ENCODE measurements at regions not wholly inside any gene's neighbourhood (a gene's known extent, or its start where the extent isn't known, plus 50 kb on each side); places are given as distances from the start of the nearest gene placed in this dataset.
"Not testable (repeated sequence)": the region's sequence is repeated elsewhere in the genome, so short reads cannot be mapped to it uniquely, and the experiment has no call there.

DNA sequence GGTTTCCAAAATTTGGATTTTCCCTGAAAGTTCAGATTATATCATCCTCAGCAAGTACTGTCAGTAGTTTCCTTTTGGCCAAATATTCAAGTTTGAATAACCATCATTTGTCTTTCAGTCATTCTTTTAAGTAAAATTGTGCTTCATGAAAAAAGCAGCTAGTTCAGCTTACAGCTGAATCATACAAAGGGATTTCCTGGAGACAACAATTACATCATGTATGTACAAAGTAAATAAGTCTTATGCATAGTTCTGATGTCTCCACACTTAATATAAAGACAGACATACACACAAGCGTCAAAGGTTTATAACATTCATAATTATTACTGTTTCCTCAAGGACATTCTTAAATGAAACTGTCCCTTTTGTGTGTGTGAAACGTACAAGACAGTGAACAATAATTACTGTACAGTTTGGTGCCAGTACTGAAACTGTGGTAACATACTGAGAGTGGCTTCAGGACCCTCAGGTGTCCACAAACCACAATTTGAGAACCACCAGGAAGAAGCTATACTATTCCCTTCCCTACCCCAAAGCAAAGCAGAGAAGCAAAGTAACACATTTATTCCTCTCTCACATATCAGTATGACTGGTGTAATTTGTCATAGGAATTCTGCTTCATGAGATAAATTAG is 746.6 kb downstream of the TAF11L14 start:
- CTCF ChIA-PET = no interaction called here
- POLR2A ChIA-PET = no interaction called here
- H3K4me3 Mint-ChIP-seq = no peak overlapping the region
- no peak for DNase-seq
- no peaks in the 10 kb centered on the region for H3K27me3 Mint-ChIP-seq (ENCODE audit: low read depth)
- H3K36me3 Mint-ChIP-seq (ENCODE audit: low read depth) = no peaks in the 10 kb centered on the region
- H3K4me1 Mint-ChIP-seq (ENCODE audit: low read depth) = no peaks in the 10 kb centered on the region
- H3K9me3 Mint-ChIP-seq (ENCODE audit: insufficient read depth) = peaks cover 4% of the 10 kb centered on the region
- no peak for ATAC-seq
- H3K27ac Mint-ChIP-seq = no peak overlapping the region

DNA sequence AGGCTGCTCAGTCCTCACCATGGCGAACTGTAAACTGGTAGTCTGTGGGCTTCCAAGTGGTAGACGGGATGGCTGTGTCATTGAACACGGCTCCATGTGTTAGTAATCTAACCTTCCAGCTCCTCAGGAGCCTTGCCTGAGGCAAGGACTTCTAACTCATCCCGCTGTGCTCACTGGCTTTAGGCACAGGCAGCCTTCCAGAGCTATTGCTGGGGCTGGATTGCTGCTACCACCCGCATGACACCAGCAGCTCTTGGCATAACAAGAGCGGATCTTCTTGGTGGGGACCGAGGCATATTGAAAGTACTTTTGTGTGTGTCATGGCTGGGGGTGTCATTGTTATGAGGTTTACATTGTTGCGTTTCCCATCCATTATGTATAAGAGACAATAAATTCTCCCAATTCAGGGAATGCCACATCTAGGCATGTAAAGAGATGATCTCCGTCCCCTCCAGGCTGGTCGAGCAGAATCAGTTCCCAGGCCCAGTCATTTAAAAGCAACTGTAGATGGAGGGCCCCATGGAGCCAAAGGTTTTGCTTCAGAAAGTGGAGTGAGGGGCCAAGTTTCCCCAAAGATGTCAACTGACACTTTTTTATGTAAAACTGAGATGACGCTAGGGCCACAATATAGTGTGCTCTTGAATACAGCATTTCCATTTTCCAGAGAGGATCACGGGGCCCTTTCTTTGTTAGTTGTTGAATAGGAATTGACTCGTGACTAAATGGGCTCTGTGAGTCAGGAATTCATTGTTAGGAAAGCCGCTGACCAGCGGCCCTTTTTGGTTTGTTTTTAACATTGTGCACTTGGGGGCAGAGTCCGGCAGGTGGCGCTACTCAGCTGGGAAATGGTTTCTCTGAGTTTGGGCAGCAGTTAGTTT is 759.5 kb downstream of the TAF11L14 start:
- ChIA-PET POLR2A (no interaction called here), CTCF (interaction anchor here (0.6 to 1.2 kb wide), 3 partner anchors 304 to 973 kb away, joined by 3 read pairs; no protein-coding TSS in a partner anchor)
- H3K4me1 Mint-ChIP-seq (ENCODE audit: low read depth) = no peaks in the 10 kb centered on the region
- H3K27me3 Mint-ChIP-seq (ENCODE audit: low read depth) = no peaks in the 10 kb centered on the region
- H3K27ac Mint-ChIP-seq = no peak overlapping the region
- DNase-seq (peak; percentile 49), ATAC-seq (no peak)
- H3K9me3 Mint-ChIP-seq (ENCODE audit: insufficient read depth) = no peaks in the 10 kb centered on the region
- H3K36me3 Mint-ChIP-seq (ENCODE audit: low read depth) = no peaks in the 10 kb centered on the region
- H3K4me3 Mint-ChIP-seq = no peak overlapping the region

DNA sequence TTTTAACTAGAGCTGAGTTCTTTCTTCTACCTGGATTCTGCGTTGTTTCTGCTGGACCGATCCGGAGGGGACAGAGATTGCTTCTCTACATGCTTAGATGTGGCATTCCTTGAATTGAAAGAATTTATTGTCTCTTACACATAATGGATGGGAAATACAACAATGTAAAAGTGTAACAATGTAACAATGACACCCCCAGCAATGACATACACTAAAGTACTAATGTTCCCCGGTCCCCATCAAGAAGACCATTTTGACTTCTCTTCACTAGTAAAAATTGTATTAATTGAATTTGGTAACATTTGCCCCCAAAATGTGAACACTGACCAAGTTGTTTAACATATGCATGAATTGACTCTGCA is 760.2 kb downstream of the TAF11L14 start:
- H3K4me3 Mint-ChIP-seq = no peak overlapping the region
- DNase-seq (no peak), ATAC-seq (no peak)
- no peaks in the 10 kb centered on the region for H3K27me3 Mint-ChIP-seq (ENCODE audit: low read depth)
- H3K9me3 Mint-ChIP-seq (ENCODE audit: insufficient read depth) = no peaks in the 10 kb centered on the region
- H3K36me3 Mint-ChIP-seq (ENCODE audit: low read depth) = no peaks in the 10 kb centered on the region
- ChIA-PET POLR2A (no interaction called here), CTCF (interaction anchor here (0.6 to 1.2 kb wide), 3 partner anchors 303 to 972 kb away, joined by 3 read pairs; no protein-coding TSS in a partner anchor)
- no peaks in the 10 kb centered on the region for H3K4me1 Mint-ChIP-seq (ENCODE audit: low read depth)
- no peak overlapping the region for H3K27ac Mint-ChIP-seq

DNA sequence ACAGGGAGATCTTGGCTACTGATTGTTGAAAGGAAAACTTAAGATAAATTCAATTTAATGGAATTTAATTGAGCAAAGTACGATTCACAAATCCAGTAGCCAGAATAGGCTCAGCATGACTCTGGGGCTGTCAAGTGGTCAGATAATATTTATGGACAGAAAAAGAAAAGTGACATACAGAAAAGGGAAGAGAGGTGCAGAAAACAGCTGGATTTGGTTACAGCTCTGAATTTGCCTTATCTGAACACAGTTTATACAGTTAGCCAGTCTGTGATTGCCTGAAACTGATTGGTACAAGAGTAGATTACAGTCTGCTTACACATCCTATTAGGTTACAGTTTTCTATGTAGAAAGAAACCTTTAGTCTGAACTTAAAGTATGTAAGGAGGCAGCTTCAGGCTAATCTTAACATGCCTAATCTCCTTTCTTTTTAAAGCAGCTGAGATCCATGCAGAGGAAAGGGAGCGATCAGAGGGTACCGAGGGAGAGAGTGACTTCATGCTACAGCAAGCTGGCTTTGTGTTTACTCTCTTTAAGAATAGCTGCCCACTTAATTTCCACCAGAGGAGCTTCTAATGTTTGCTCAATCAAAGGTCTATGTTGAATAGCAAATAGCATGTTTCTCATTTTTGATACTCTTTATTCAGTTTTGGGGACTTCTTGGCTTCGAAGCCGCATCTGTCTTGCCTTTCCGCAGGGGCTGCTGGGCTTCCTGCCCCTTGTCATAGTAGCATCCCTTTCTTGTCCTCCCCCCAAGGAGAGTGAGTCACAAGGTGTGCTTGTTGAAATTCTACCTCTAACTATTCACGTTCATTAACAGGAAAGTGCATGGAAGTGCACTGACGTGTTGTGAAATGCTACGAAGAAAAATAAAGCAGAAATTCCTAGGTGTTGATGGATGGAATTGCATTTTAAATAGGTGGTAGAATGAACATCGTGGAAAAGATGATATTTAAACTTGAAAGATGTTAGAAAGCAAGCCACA is 761.2 kb downstream of the TAF11L14 start:
- DNase-seq = no peak
- H3K9me3 Mint-ChIP-seq (ENCODE audit: insufficient read depth) = no peaks in the 10 kb centered on the region
- H3K27ac Mint-ChIP-seq = no peak overlapping the region
- no peaks in the 10 kb centered on the region for H3K27me3 Mint-ChIP-seq (ENCODE audit: low read depth)
- no peaks in the 10 kb centered on the region for H3K36me3 Mint-ChIP-seq (ENCODE audit: low read depth)
- H3K4me3 Mint-ChIP-seq = no peak overlapping the region
- H3K4me1 Mint-ChIP-seq (ENCODE audit: low read depth) = no peaks in the 10 kb centered on the region
- ChIA-PET CTCF (no interaction called here), POLR2A (no interaction called here)
- no peak for ATAC-seq

DNA sequence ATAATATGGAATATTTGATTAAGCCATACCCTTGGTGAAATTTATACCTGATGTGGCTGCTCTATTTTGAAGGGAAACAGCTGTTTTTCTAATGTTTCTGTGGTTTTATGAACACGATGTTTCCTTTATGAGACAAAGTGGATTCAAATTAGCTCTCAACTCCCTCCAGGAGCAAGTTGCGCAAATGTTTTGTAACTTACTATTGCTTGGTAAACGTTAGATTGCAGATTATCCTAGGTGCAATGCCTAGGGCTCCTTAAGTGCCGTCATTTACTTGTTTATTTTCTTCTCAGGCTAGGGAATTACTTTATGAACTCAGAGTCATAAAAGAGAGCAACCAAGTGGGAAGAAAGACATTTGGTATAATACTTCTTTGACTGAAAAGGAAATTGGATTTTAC is 763.1 kb downstream of the TAF11L14 start:
- no peaks in the 10 kb centered on the region for H3K4me1 Mint-ChIP-seq (ENCODE audit: low read depth)
- ATAC-seq = no peak
- ChIA-PET CTCF (no interaction called here), POLR2A (no interaction called here)
- H3K9me3 Mint-ChIP-seq (ENCODE audit: insufficient read depth) = no peaks in the 10 kb centered on the region
- no peaks in the 10 kb centered on the region for H3K36me3 Mint-ChIP-seq (ENCODE audit: low read depth)
- no peak overlapping the region for H3K27ac Mint-ChIP-seq
- H3K27me3 Mint-ChIP-seq (ENCODE audit: low read depth) = no peaks in the 10 kb centered on the region
- H3K4me3 Mint-ChIP-seq = no peak overlapping the region
- no peak for DNase-seq

DNA sequence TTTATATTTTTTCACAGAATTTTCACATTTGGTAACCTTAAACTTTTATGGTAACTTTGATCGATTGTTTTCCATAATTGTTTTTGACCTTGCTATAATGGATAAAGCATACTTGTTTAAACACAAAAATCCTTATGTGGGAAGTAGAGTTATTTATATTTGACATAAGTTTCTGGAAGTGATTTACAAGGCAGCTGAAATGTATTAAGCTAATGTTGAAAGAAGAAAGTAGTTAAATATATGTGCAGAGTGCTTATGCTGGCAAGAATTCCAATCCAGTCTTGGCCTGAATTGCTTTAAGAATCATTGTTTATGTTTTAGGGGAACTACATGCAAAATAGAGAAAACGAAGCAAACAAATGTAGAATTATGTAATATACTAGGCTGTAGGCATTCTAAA is 763.6 kb downstream of the TAF11L14 start:
- ATAC-seq (no peak), DNase-seq (no peak)
- Mint-ChIP-seq H3K4me1 (ENCODE audit: low read depth) (no peaks in the 10 kb centered on the region), H3K4me3 (no peak overlapping the region), H3K27me3 (ENCODE audit: low read depth) (no peaks in the 10 kb centered on the region), H3K36me3 (ENCODE audit: low read depth) (no peaks in the 10 kb centered on the region), H3K9me3 (ENCODE audit: insufficient read depth) (no peaks in the 10 kb centered on the region), H3K27ac (no peak overlapping the region)
- ChIA-PET POLR2A (no interaction called here), CTCF (no interaction called here)

DNA sequence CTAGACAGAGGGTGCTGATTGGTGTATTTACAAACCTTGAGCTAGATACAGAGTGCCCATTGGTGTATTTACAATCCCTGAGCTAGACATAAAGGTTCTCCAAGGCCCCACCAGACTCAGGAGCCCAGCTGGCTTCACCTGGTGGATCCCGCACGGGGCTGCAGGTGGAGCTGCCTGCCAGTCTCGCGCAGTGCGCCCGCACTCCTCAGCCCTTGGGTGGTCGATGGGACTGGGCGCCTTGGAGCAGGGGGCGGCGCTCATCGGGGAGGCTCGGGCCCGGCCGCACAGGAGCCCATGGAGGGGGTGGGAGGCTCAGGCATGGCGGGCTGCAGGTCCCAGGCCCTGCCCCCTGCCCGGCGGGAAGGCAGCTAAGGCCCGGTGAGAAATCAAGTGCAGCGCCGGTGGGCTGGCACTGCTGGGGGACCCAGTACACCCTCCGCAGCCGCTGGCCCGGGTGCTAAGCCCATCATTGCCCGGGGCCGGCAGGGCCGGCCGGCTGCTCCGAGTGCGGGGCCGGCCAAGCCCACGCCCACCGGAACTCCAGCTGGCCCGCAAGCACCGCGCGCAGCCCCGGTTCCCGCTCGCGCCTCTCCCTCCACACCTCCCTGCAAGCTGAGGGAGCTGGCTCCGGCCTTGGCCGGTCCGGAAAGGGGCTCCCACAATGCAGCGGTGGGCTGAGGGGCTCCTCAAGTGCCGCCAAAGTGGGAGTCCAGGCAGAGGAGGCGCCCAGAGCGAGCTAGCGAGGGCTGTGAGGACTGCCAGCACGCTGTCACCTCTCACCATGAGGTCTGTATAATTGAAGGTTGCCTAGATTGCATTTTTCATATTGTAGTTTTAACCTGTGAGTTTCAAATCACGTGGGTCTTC is 765.4 kb downstream of the TAF11L14 start:
- H3K9me3 Mint-ChIP-seq (ENCODE audit: insufficient read depth); H3K36me3 Mint-ChIP-seq (ENCODE audit: low read depth); DNase-seq; POLR2A ChIA-PET; ATAC-seq; CTCF ChIA-PET; H3K27me3 Mint-ChIP-seq (ENCODE audit: low read depth); H3K4me1 Mint-ChIP-seq (ENCODE audit: low read depth); H3K27ac Mint-ChIP-seq; H3K4me3 Mint-ChIP-seq: not testable (repeated sequence)

DNA sequence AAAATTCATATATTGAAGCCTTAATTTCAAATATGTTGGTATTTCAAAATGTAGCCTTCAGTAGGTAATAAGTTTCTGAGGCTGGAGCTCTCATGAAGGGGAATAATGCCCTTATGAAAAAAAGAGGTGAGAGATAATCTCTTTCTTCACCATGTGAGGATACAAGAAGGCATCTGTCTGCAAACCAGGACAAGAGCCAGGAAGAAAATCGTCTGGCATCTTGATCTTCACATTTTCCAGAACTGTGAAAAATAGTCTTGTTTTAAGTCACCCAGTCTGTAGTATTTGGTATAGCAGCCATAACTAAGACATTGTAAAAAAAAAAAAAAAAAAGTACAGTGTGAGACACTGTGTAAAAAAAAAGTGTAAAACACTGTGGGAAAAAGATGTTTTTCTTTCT is 768.9 kb downstream of the TAF11L14 start:
- Mint-ChIP-seq H3K4me1 (ENCODE audit: low read depth) (no peaks in the 10 kb centered on the region), H3K27me3 (ENCODE audit: low read depth) (no peaks in the 10 kb centered on the region), H3K27ac (no peak overlapping the region), H3K36me3 (ENCODE audit: low read depth) (no peaks in the 10 kb centered on the region), H3K4me3 (no peak overlapping the region), H3K9me3 (ENCODE audit: insufficient read depth) (no peaks in the 10 kb centered on the region)
- DNase-seq (no peak), ATAC-seq (no peak)
- ChIA-PET POLR2A (no interaction called here), CTCF (no interaction called here)

DNA sequence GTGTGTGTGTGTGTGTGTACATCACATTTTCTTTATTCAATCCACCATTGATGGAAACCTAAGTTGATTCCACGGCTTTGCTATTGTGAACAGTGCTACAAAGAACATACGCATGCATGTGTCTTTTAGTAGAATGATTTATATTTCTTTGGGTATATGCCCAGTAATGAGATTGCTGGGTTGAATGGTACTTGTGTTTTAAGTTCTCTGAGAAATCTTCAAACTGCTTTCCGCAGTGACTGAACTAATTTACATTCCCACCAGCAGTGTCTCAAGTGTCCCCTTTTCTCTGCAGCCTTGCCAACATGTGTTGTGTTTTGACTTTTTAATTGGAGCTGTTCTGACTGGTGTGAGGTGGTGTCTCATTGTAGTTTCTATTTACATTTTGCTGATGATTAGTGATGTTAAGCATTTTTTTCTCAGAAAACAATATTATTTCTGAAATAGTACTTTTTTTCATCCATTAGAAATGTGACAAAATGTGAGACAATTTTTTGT is 769.7 kb downstream of the TAF11L14 start:
- no peaks in the 10 kb centered on the region for H3K27me3 Mint-ChIP-seq (ENCODE audit: low read depth)
- H3K27ac Mint-ChIP-seq = no peak overlapping the region

DNA sequence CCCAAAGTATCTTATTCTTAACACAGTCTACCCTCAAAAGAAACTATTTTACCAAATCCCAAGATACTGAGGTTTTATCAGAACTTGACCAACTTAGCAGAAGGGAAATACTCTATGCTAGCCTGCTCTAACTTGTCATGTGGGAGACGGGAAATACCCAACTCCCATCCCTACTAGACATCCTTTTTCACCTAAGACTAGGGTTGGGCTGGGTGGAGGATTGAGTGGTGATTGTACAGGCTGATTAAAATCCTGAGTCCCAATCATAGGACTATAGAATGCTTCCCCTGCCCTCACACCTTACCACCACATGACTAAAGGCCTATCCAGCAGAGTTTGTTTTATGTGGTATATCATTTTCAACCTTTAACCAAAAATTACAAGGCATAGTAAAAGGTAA is 786.5 kb downstream of the TAF11L14 start:
- no peaks in the 10 kb centered on the region for H3K27me3 Mint-ChIP-seq (ENCODE audit: low read depth)
- peaks cover 9% of the 10 kb centered on the region for H3K9me3 Mint-ChIP-seq (ENCODE audit: insufficient read depth)
- no peaks in the 10 kb centered on the region for H3K4me1 Mint-ChIP-seq (ENCODE audit: low read depth)
- no peak overlapping the region for H3K27ac Mint-ChIP-seq
- no peaks in the 10 kb centered on the region for H3K36me3 Mint-ChIP-seq (ENCODE audit: low read depth)
- no peak for DNase-seq
- no peak for ATAC-seq
- ChIA-PET POLR2A (no interaction called here), CTCF (no interaction called here)
- no peak overlapping the region for H3K4me3 Mint-ChIP-seq

More for the DNA sequence above, 769.7 kb downstream of the TAF11L14 start:
- ChIA-PET CTCF (no interaction called here), POLR2A (no interaction called here)
- no peaks in the 10 kb centered on the region for H3K9me3 Mint-ChIP-seq (ENCODE audit: insufficient read depth)
- DNase-seq (no peak), ATAC-seq (no peak)
- no peak overlapping the region for H3K4me3 Mint-ChIP-seq
- H3K4me1 Mint-ChIP-seq (ENCODE audit: low read depth) = no peaks in the 10 kb centered on the region
- H3K36me3 Mint-ChIP-seq (ENCODE audit: low read depth) = no peaks in the 10 kb centered on the region

DNA sequence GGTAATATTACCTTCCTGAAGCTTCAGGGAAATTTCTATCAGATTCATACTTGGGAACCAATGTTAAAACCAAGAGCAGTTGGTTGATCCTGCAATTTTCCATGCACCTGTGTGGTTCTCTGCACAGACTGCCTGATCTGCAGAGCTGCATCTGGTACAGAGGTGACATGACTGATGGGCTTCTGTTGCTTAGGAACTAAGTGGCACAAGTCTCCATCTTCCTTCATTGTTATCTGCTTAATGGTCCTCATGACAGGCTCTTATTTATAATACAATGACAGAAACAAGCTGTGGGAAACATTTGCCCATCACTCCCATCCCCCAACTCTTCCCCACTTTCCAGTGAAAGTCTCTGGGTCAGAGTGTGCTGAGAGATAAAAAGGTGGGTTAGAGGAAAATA is 799.1 kb downstream of the TAF11L14 start:
- ATAC-seq (no peak), DNase-seq (no peak)
- no peak overlapping the region for H3K27ac Mint-ChIP-seq
- no peaks in the 10 kb centered on the region for H3K36me3 Mint-ChIP-seq (ENCODE audit: low read depth)
- H3K4me1 Mint-ChIP-seq (ENCODE audit: low read depth) = no peaks in the 10 kb centered on the region
- H3K27me3 Mint-ChIP-seq (ENCODE audit: low read depth) = no peaks in the 10 kb centered on the region
- H3K9me3 Mint-ChIP-seq (ENCODE audit: insufficient read depth) = no peaks in the 10 kb centered on the region
- ChIA-PET CTCF (no interaction called here), POLR2A (no interaction called here)
- no peak overlapping the region for H3K4me3 Mint-ChIP-seq

Measured in activated CD8-positive, alpha-beta T cell treated with anti-CD3 and anti-CD28 coated beads, Interleukin-2, amount 10 ng/mL, durations not matched to agents 7 days and 5 days (primary cell).